Trophoblast cell (in vitro differentiated cells and primary cell): ENCODE measurements at regions not wholly inside any gene's neighbourhood (a gene's known extent, or its start where the extent isn't known, plus 50 kb on each side); places are given as distances from the start of the nearest gene placed in this dataset.

ENCODE experiments used
- DNase-seq, 2 donors: peaks; one replicate each; pipeline ENCODE4 v3.0.0-alpha.2; 2016
- H2AFZ ChIP-seq: 2 replicates; pipeline ENCODE4 v1.6.1; 2013; ENCODE audit warnings: low read length, moderate library complexity, mild to moderate bottlenecking; ENCODE audit not compliant: insufficient read depth, poor library complexity
- H2AK5ac ChIP-seq: 2 replicates; pipeline ENCODE4 v1.6.1; 2013; ENCODE audit warnings: mild to moderate bottlenecking, low read length
- H2BK120ac ChIP-seq: 2 replicates; pipeline ENCODE4 v1.6.1; 2013; ENCODE audit warnings: low read length, mild to moderate bottlenecking, moderate library complexity; ENCODE audit not compliant: insufficient read depth, poor library complexity
- H2BK12ac ChIP-seq: 2 replicates; pipeline ENCODE4 v1.6.1; 2013; ENCODE audit warnings: mild to moderate bottlenecking, low read length, moderate library complexity
- H2BK5ac ChIP-seq: 2 replicates; pipeline ENCODE4 v1.6.1; 2013; ENCODE audit warnings: low read length, low read depth, moderate library complexity, mild to moderate bottlenecking; ENCODE audit not compliant: poor library complexity
- H3K14ac ChIP-seq: 2 replicates; pipeline ENCODE4 v1.6.1; 2013; ENCODE audit warnings: mild to moderate bottlenecking, low read length
- H3K18ac ChIP-seq: 2 replicates; pipeline ENCODE4 v1.6.1; 2013; ENCODE audit warnings: mild to moderate bottlenecking, low read length
- H3K23ac ChIP-seq: 2 replicates; pipeline ENCODE4 v1.6.1; 2013; ENCODE audit warnings: low read length
- H3K27ac ChIP-seq: 2 replicates; pipeline ENCODE4 v1.5.1; 2013; ENCODE audit warnings: low read depth, mild to moderate bottlenecking, inconsistent platforms, low read length, moderate library complexity
- H3K27me3 ChIP-seq: 2 replicates; pipeline ENCODE4 v1.6.1; 2013; ENCODE audit warnings: inconsistent platforms, mild to moderate bottlenecking, low read length, moderate library complexity; ENCODE audit not compliant: insufficient read depth
- H3K36me3 ChIP-seq, 2 experiments: 1 replicate in 1 of 2; 2 replicates in 1 of 2; pipeline ENCODE4 v1.6.1; 2013; ENCODE audit warnings: low read length in 2 of 2, mild to moderate bottlenecking in 2 of 2, moderate library complexity in 1 of 2; ENCODE audit not compliant: insufficient read depth in 2 of 2, control insufficient read depth in 1 of 2
- H3K4ac ChIP-seq: 2 replicates; pipeline ENCODE4 v1.6.1; 2013; ENCODE audit warnings: low read depth, mild to moderate bottlenecking, low read length, moderate library complexity
- H3K4me1 ChIP-seq, 2 experiments: 1 replicate in 1 of 2; 2 replicates in 1 of 2; pipeline ENCODE4 v1.6.1; 2013; ENCODE audit warnings: low read length in 2 of 2, mild to moderate bottlenecking in 2 of 2, moderate library complexity in 1 of 2; ENCODE audit not compliant: insufficient read depth in 2 of 2, control insufficient read depth in 1 of 2
- H3K4me2 ChIP-seq: 2 replicates; pipeline ENCODE4 v1.6.1; 2013; ENCODE audit warnings: inconsistent platforms, mild to moderate bottlenecking, low read length, moderate library complexity
- H3K4me3 ChIP-seq: 2 replicates; pipeline ENCODE4 v1.5.1; 2013; ENCODE audit warnings: mild to moderate bottlenecking, low read depth, low read length, inconsistent platforms
- H3K79me1 ChIP-seq: one replicate; pipeline ENCODE4 v1.6.1; 2013; ENCODE audit warnings: low read length
- H3K79me2 ChIP-seq: 2 replicates; pipeline ENCODE4 v1.6.1; 2013; ENCODE audit warnings: low read length, mild to moderate bottlenecking; ENCODE audit not compliant: control insufficient read depth, insufficient read depth, poor library complexity
- H3K9ac ChIP-seq: 2 replicates; pipeline ENCODE4 v1.6.1; 2013; ENCODE audit warnings: mild to moderate bottlenecking, low read length
- H3K9me3 ChIP-seq: 2 replicates; pipeline ENCODE4 v1.6.1; 2013; ENCODE audit warnings: low read depth, mild to moderate bottlenecking, control low read depth, inconsistent platforms, low read length; ENCODE audit not compliant: insufficient read depth
- H4K12ac ChIP-seq: 2 replicates; pipeline ENCODE4 v1.6.1; 2013; ENCODE audit warnings: low read depth, mild to moderate bottlenecking, low read length, moderate library complexity
- H4K8ac ChIP-seq: 2 replicates; pipeline ENCODE4 v1.6.1; 2013; ENCODE audit warnings: low read depth, mild to moderate bottlenecking, low read length, moderate library complexity
- H4K91ac ChIP-seq: one replicate; pipeline ENCODE4 v1.6.1; 2013; ENCODE audit warnings: low read depth, mild to moderate bottlenecking, low read length, moderate library complexity
- WGBS: extraction: QIAGEN DNeasy Blood & Tissue Kit; methylation state at CpG from one replicate; pipeline ENCODE4 v1.1.7; 2013; ENCODE audit warnings: missing lambda C conversion rate; ENCODE audit not compliant: insufficient read length, insufficient coverage; ENCODE audit errors: extremely low coverage; 5-methylcytosine and 5-hydroxymethylcytosine counted together

GRCh38 chr7:69225259-69225943 is 372.9 kb upstream of the AUTS2 start:
- WGBS: no CpG with 5 or more reads among the region's 6 CpGs
- H3K9me3 ChIP-seq: no peaks in the 10 kb centered on the region
- H2BK120ac ChIP-seq: no peak overlapping the region
- H3K79me1 ChIP-seq: no peaks in the 10 kb centered on the region
- H3K14ac ChIP-seq: no peak overlapping the region
- no peak overlapping the region for H4K91ac ChIP-seq
- no peak overlapping the region for H3K23ac ChIP-seq
- no peak overlapping the region for H3K4me3 ChIP-seq
- H4K12ac ChIP-seq: no peak overlapping the region
- H3K79me2 ChIP-seq: no peaks in the 10 kb centered on the region
- H3K27me3 ChIP-seq: no peaks in the 10 kb centered on the region
- no peak overlapping the region for H3K9ac ChIP-seq
- no peak overlapping the region for H3K4me2 ChIP-seq
- no peak overlapping the region for H3K4ac ChIP-seq
- H3K27ac ChIP-seq: no peak overlapping the region
- H2BK12ac ChIP-seq: no peak overlapping the region
- no peak overlapping the region for H2BK5ac ChIP-seq
- H3K18ac ChIP-seq: no peak overlapping the region
- no peak for DNase-seq
- H2AFZ ChIP-seq: no peak overlapping the region
- H3K4me1 ChIP-seq: no peaks in the 10 kb centered on the region
- H3K36me3 ChIP-seq: no peaks in the 10 kb centered on the region
- no peak overlapping the region for H4K8ac ChIP-seq
- no peak overlapping the region for H2AK5ac ChIP-seq

- Histone ChIP-seq H3K4ac (no peak overlapping the region), H3K18ac (no peak overlapping the region), H3K4me2 (no peak overlapping the region), H4K12ac (no peak overlapping the region), H4K8ac (no peak overlapping the region), H2BK120ac (no peak overlapping the region), H3K36me3 (no peaks in the 10 kb centered on the region), H3K14ac (no peak overlapping the region), H3K79me1 (no peaks in the 10 kb centered on the region), H3K27ac (no peak overlapping the region), H3K79me2 (no peaks in the 10 kb centered on the region), H3K9ac (no peak overlapping the region), H3K23ac (no peak overlapping the region), H3K27me3 (peaks cover 11% of the 10 kb centered on the region), H3K9me3 (no peaks in the 10 kb centered on the region), H4K91ac (no peak overlapping the region), H3K4me3 (no peak overlapping the region), H2AK5ac (no peak overlapping the region), H2BK12ac (no peak overlapping the region), H3K4me1 (peaks cover 0 to 2% of the 10 kb centered on the region in 2 experiments), H2BK5ac (no peak overlapping the region), H2AFZ (no peak overlapping the region)
- DNase-seq: no peak
- WGBS: no CpG with 5 or more reads among the region's 5 CpGs
These were observed 370.0 kb upstream of the AUTS2 start for GRCh38 chr7:69228212-69228811.

GRCh38 chr7:69232445-69233376 is 365.6 kb upstream of the AUTS2 start:
- H3K27ac ChIP-seq: no peak overlapping the region
- no peak overlapping the region for H4K12ac ChIP-seq
- no peak overlapping the region for H2AFZ ChIP-seq
- H3K4me1 ChIP-seq: peaks cover 0 to 2% of the 10 kb centered on the region in 2 experiments
- no peak overlapping the region for H3K4me3 ChIP-seq
- H3K4ac ChIP-seq: no peak overlapping the region
- H3K79me2 ChIP-seq: no peaks in the 10 kb centered on the region
- no peak for DNase-seq
- no peaks in the 10 kb centered on the region for H3K36me3 ChIP-seq
- no peak overlapping the region for H3K14ac ChIP-seq
- no peaks in the 10 kb centered on the region for H3K79me1 ChIP-seq
- no peak overlapping the region for H3K18ac ChIP-seq
- no peak overlapping the region for H2BK120ac ChIP-seq
- no peak overlapping the region for H3K9ac ChIP-seq
- no peak overlapping the region for H2AK5ac ChIP-seq
- H3K23ac ChIP-seq: no peak overlapping the region
- H2BK12ac ChIP-seq: no peak overlapping the region
- peaks cover 2% of the 10 kb centered on the region for H3K9me3 ChIP-seq
- H2BK5ac ChIP-seq: no peak overlapping the region
- no peak overlapping the region for H4K91ac ChIP-seq
- no peak overlapping the region for H3K4me2 ChIP-seq
- H4K8ac ChIP-seq: no peak overlapping the region
- no CpG with 5 or more reads among the region's 21 CpGs for WGBS
- H3K27me3 ChIP-seq: peaks cover 26% of the 10 kb centered on the region

GRCh38 chr7:69237541-69237940 is 360.7 kb upstream of the AUTS2 start:
- no peak overlapping the region for H4K8ac ChIP-seq
- no peak overlapping the region for H3K18ac ChIP-seq
- H2AK5ac ChIP-seq: no peak overlapping the region
- no CpG with 5 or more reads among the region's 8 CpGs for WGBS
- no peak for DNase-seq
- H3K4me3 ChIP-seq: no peak overlapping the region
- H3K36me3 ChIP-seq: no peaks in the 10 kb centered on the region
- no peak overlapping the region for H2BK120ac ChIP-seq
- H3K79me2 ChIP-seq: no peaks in the 10 kb centered on the region
- H4K91ac ChIP-seq: no peak overlapping the region
- H4K12ac ChIP-seq: no peak overlapping the region
- no peak overlapping the region for H2BK12ac ChIP-seq
- H3K79me1 ChIP-seq: no peaks in the 10 kb centered on the region
- H2BK5ac ChIP-seq: no peak overlapping the region
- no peak overlapping the region for H3K23ac ChIP-seq
- no peak overlapping the region for H2AFZ ChIP-seq
- H3K14ac ChIP-seq: no peak overlapping the region
- no peak overlapping the region for H3K9ac ChIP-seq
- no peak overlapping the region for H3K27ac ChIP-seq
- no peak overlapping the region for H3K4ac ChIP-seq
- H3K27me3 ChIP-seq: peaks cover 23% of the 10 kb centered on the region
- H3K4me2 ChIP-seq: no peak overlapping the region
- H3K4me1 ChIP-seq: peaks cover 0 to 2% of the 10 kb centered on the region in 2 experiments
- H3K9me3 ChIP-seq: peaks cover 2% of the 10 kb centered on the region
